ENCODE measurements at regions not wholly inside any gene's neighbourhood (a gene's known extent, or its start where the extent isn't known, plus 50 kb on each side); places are given as distances from the start of the nearest gene placed in this dataset.

GRCh38 chr12:77728018-77728417 lies 102.7 kb upstream of the NAV3 start:
- intact Hi-C loops (cut with micrococcal nuclease) (no loop called here), dilution Hi-C loops (cut with MboI; ENCODE audit: extremely low pct_ligation_motif_present, low sequenced_read_pairs) (no loop called here)
- CTCF ChIA-PET, result interaction anchor here (0.5 to 2.8 kb wide), 3 partner anchors 18 to 200 kb away, joined by 3 to 38 read pairs (median 4); no protein-coding TSS in a partner anchor
- TF ChIP-seq EZH2 (IDR thresholded peaks at IDR 0.05; ENCODE audit: borderline replicate concordance, low read depth, low read length, severe bottlenecking) (no peak), MYC (IDR thresholded peaks at IDR 0.05; ENCODE audit: low read depth, low read length) (no peak), MAX (IDR thresholded peaks at IDR 0.05; ENCODE audit: insufficient read depth, insufficient read length) (no peak)
- Histone ChIP-seq H3K27me3 (ENCODE audit: control insufficient read depth in 2 of 2, insufficient read depth in 2 of 2, low read length in 2 of 2) (no peaks in the 10 kb centered on the region), H3K36me3 (ENCODE audit: control insufficient read depth in 2 of 2, extremely low read depth in 1 of 2, insufficient read depth in 2 of 2, low read length in 2 of 2) (no peaks in the 10 kb centered on the region), H3K4me3 (replicated peaks in 1 of 3; ENCODE audit: insufficient read depth in 1 of 3, low read depth in 1 of 3, low read length in 3 of 3) (no peak overlapping the region), H3K4me2 (ENCODE audit: insufficient read depth, low read length) (no peak overlapping the region), H2AFZ (ENCODE audit: low read depth, low read length) (no peak overlapping the region), H3K9ac (replicated peaks; ENCODE audit: extremely low read depth, insufficient read depth, low read length) (no peak overlapping the region), H3K4me1 (ENCODE audit: control insufficient read depth, extremely low read depth, insufficient read depth, low read length) (no peaks in the 10 kb centered on the region), H4K20me1 (replicated peaks; ENCODE audit: control insufficient read depth, extremely low read depth, insufficient read depth, low read length) (no peaks in the 10 kb centered on the region), H3K27ac (ENCODE audit: insufficient read depth, low read depth, low read length) (no peak overlapping the region), H3K79me2 (ENCODE audit: control insufficient read depth, insufficient read depth, low read length) (no peaks in the 10 kb centered on the region), H3K9me1 (replicated peaks; ENCODE audit: control insufficient read depth, extremely low read depth, insufficient read depth, low read length) (no peaks in the 10 kb centered on the region), H3K9me3 (replicated peaks; ENCODE audit: control insufficient read depth, insufficient read depth, low read length) (no peaks in the 10 kb centered on the region)
- no peak for FAIRE-seq
- DNase-seq (ENCODE audit: low read depth, low spot score), result no peak
- BruUV-seq (replicated peaks), result no TSS peak
- POLR2A ChIA-PET, result no interaction called here

- Histone ChIP-seq H3K36me3 (ENCODE audit: control insufficient read depth in 2 of 2, extremely low read depth in 1 of 2, insufficient read depth in 2 of 2, low read length in 2 of 2) (no peaks in the 10 kb centered on the region), H4K20me1 (replicated peaks; ENCODE audit: control insufficient read depth, extremely low read depth, insufficient read depth, low read length) (no peaks in the 10 kb centered on the region), H3K9me1 (replicated peaks; ENCODE audit: control insufficient read depth, extremely low read depth, insufficient read depth, low read length) (no peaks in the 10 kb centered on the region), H3K4me1 (ENCODE audit: control insufficient read depth, extremely low read depth, insufficient read depth, low read length) (no peaks in the 10 kb centered on the region), H3K4me3 (replicated peaks in 1 of 3; ENCODE audit: insufficient read depth in 1 of 3, low read depth in 1 of 3, low read length in 3 of 3) (no peak overlapping the region), H3K27me3 (ENCODE audit: control insufficient read depth in 2 of 2, insufficient read depth in 2 of 2, low read length in 2 of 2) (no peaks in the 10 kb centered on the region), H3K79me2 (ENCODE audit: control insufficient read depth, insufficient read depth, low read length) (no peaks in the 10 kb centered on the region), H3K4me2 (ENCODE audit: insufficient read depth, low read length) (no peak overlapping the region), H3K9ac (replicated peaks; ENCODE audit: extremely low read depth, insufficient read depth, low read length) (no peak overlapping the region), H3K9me3 (replicated peaks; ENCODE audit: control insufficient read depth, insufficient read depth, low read length) (no peaks in the 10 kb centered on the region), H3K27ac (ENCODE audit: insufficient read depth, low read depth, low read length) (no peak overlapping the region), H2AFZ (ENCODE audit: low read depth, low read length) (no peak overlapping the region)
- dilution Hi-C loops (cut with MboI; ENCODE audit: extremely low pct_ligation_motif_present, low sequenced_read_pairs) (no loop called here), intact Hi-C loops (cut with micrococcal nuclease) (no loop called here)
- CTCF ChIA-PET, result interaction anchor here (0.5 to 2.8 kb wide), 3 partner anchors 19 to 200 kb away, joined by 3 to 38 read pairs (median 4); no protein-coding TSS in a partner anchor
- no peak for DNase-seq (ENCODE audit: low read depth, low spot score)
- BruUV-seq (replicated peaks), result no TSS peak
- POLR2A ChIA-PET, result no interaction called here
- TF ChIP-seq POLR2AphosphoS5 (IDR thresholded peaks at IDR 0.05; ENCODE audit: insufficient read depth, low read depth, low read length) (no peak), MAX (IDR thresholded peaks at IDR 0.05; ENCODE audit: insufficient read depth, insufficient read length) (no peak), JUN (IDR thresholded peaks at IDR 0.05; ENCODE audit: borderline replicate concordance, insufficient read depth, insufficient read length, low read depth) (no peak), FOS (IDR thresholded peaks at IDR 0.05; ENCODE audit: borderline replicate concordance, insufficient read depth, low read length) (no peak), POLR2A (IDR thresholded peaks at IDR 0.05; ENCODE audit: low read depth, low read length) (no peak), CTCF (IDR thresholded peaks at IDR 0.05; ENCODE audit: extremely low read depth in 1 of 2, insufficient read depth in 1 of 2, low read depth in 1 of 2, low read length in 2 of 2) (no peak), GATA2 (IDR thresholded peaks at IDR 0.05; ENCODE audit: insufficient read depth, insufficient read length, low read depth, low read length) (no peak), MYC (IDR thresholded peaks at IDR 0.05; ENCODE audit: low read depth, low read length) (no peak), EZH2 (IDR thresholded peaks at IDR 0.05; ENCODE audit: borderline replicate concordance, low read depth, low read length, severe bottlenecking) (no peak)
- FAIRE-seq, result no peak
These were observed 103.2 kb upstream of the NAV3 start for GRCh38 chr12:77727442-77728001.

Data from endothelial cell of umbilical vein (primary cell).